HL-60 (cell line): ENCODE measurements at regions not wholly inside any gene's neighbourhood (a gene's known extent, or its start where the extent isn't known, plus 50 kb on each side); places are given as distances from the start of the nearest gene placed in this dataset.

ENCODE experiments used
- CTCF ChIP-seq: IDR thresholded peaks from one replicate; pipeline ENCODE4 v1.5.1; 2011; ENCODE audit warnings: low read length, control low read depth, inconsistent platforms; ENCODE audit not compliant: insufficient read depth
- GABPA ChIP-seq: IDR thresholded peaks from 2 replicates; pipeline ENCODE4 v1.6.1; 2012; ENCODE audit warnings: low read depth
- REST ChIP-seq: IDR thresholded peaks from 2 replicates; pipeline ENCODE4 v1.6.1; 2012; ENCODE audit warnings: low read depth; ENCODE audit not compliant: insufficient replicate concordance

GRCh38 chr1:30405081-30405480 is 318.3 kb downstream of the MATN1 start:
- no peak for TF ChIP-seq CTCF
- TF ChIP-seq REST: no peak
- no peak for TF ChIP-seq GABPA
